Epithelial cell of proximal tubule (primary cell): ENCODE measurements at regions not wholly inside any gene's neighbourhood (a gene's known extent, or its start where the extent isn't known, plus 50 kb on each side); places are given as distances from the start of the nearest gene placed in this dataset.

Experiments used
- DNase-seq: peaks from one replicate; pipeline ENCODE4 v3.0.0-alpha.2; 2011; ENCODE audit warnings: low read depth
- H3K4me3 ChIP-seq: 2 replicates; pipeline ENCODE4 v1.5.1; 2011; ENCODE audit warnings: low read depth, mild to moderate bottlenecking, low read length
- TF ChIP-seq, protein P1 (sequence below): conservative IDR thresholded peaks from 2 replicates; pipeline ENCODE4 v1.5.1; 2012; ENCODE audit warnings: low read depth, mild to moderate bottlenecking, low read length

DNA sequence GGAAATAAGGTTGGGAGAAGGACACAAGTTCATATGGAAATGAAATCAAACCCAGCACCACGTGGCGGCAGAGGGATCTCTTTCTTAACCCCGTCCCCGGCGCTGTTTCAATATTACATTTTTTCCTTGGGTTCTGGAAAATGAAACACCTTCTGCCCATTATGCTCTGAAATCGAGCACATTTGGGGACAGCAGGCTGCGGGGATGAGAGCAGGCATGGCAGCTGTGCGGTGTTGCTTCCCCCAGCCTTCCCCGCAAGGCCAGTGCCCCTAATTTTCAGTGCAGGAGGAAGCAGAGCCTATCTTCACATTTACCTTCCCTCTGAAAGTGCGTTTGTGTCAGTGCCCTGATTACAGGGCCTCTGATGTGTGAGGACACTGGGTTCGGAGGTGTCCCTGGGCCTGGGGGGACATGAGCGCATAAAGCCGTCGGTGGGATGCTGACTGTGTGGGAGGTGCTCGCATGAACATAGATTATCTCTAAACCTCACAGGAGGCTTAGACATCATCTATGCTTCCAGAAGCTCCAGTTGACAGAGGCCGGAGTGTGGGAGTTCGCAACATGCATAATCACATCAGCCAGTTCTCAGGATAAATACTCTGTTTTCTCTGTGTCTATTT, 921.3 kb downstream of the BRD1 start:
- H3K4me3 ChIP-seq = no peak overlapping the region
- TF ChIP-seq, protein P1, sequence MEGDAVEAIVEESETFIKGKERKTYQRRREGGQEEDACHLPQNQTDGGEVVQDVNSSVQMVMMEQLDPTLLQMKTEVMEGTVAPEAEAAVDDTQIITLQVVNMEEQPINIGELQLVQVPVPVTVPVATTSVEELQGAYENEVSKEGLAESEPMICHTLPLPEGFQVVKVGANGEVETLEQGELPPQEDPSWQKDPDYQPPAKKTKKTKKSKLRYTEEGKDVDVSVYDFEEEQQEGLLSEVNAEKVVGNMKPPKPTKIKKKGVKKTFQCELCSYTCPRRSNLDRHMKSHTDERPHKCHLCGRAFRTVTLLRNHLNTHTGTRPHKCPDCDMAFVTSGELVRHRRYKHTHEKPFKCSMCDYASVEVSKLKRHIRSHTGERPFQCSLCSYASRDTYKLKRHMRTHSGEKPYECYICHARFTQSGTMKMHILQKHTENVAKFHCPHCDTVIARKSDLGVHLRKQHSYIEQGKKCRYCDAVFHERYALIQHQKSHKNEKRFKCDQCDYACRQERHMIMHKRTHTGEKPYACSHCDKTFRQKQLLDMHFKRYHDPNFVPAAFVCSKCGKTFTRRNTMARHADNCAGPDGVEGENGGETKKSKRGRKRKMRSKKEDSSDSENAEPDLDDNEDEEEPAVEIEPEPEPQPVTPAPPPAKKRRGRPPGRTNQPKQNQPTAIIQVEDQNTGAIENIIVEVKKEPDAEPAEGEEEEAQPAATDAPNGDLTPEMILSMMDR = no peak
- no peak for DNase-seq

DNA sequence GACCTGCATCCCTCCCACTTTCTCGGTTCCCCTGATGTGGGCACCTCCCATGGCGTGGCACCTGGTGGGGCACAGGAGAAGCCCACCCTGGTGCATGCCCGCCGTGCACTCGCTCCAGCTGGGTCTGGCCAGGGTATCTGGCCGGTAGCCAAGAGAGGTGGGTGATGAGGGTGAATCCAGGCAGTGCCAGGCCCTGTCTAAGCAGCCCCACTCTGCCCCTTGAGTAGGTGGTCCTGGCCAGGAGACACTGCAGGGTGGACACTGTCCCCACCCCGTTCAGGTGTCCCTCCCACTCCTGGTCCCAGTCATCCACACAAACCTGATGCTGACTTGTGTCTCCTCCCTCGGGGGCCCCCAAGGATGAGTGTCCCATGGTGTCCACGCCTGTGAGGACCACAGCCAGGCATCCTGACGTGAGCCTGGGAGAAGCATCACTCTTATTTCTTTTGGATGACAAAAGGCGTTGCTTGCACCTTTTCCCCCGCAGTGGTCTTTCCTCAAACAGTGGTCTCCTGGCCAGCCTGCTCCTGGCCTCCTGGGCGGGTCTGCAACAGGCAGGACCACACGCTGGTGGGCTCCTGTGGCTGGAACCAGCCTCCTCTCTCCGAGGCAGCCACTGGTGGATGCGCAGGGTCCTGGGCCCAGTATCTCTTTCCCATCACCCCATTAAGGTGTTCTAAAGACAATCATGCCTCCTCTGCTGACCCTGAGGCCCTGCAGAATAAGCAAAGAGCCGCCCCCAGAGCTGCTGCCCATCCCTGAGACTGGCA, 922.3 kb downstream of the BRD1 start:
- TF ChIP-seq, protein P1 = no peak
- H3K4me3 ChIP-seq = no peak overlapping the region
- no peak for DNase-seq

DNA sequence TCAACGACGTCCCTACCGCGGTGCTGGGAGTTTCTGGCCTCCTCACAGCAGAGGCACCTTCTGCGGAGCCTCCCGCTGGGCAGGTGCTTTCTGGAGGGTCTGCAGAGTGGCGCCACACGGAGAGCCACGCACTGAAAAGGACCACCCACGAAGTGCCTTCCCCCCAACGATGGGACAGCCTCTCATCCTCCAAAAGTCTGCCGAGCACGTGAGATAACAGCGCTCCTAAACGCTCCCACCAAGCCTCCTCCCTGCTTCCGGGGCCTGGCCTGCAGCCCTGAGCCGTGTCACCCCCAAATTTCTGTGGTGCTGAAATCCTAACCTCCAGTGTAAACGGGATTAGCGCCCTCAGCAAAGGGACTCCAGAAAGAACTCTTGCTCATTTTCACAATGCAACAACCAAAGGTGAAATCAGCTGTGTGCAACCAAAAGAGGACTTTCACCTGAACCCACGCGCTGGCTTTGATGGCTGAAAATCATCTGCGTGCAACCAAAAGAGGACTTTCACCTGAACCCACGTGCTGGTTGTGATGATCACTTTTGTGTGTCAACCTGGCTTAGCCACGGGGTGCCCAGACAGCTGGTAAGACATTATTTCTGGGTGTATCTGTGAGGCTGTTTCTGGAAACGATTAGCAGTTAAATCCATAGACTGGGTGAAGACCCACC, 924.6 kb downstream of the BRD1 start:
- TF ChIP-seq, protein P1 = no peak
- no peak for DNase-seq
- no peak overlapping the region for H3K4me3 ChIP-seq

DNA sequence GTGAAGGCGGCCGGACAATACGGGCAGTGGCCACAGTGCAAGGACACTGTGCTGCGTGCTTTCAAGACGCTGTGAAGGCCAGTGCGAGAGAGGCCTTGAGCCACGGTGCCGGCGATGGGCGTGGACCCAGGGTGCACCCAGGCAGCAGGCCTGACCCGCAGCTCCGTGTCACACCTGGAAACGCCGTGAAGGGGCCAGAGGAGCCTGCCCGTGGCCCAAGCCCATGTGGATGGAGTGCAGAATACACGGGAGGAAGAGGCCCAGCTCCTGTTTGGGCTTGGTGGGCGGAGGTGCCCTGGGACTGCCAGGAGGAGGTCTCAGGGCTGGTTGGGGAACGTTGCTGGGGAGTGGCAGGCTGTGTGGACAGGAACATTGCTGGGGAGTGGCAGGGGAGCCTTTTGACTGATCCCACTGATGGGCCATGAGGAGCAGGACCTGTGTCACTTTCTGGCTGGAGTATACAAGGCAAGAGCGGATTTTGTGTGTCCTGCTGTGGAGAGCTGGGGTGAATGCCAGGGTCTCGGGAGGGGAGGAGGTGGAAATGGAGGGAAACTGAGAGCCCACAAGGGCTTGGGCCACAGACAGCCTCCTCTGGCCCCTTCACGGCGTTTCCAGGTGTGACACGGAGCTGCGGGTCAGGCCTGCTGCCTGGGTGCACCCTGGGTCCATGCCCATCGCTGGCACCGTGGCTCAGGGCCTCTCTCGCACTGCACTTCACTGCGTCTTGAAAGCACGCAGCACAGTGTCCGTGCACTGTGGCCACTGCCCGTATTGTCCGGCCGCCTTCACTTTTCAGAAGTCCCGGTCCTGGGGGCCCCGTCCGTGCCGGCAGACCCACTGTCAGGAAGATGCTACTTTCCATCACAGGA, 925.4 kb downstream of the BRD1 start:
- TF ChIP-seq, protein P1 = no peak
- DNase-seq = no peak
- H3K4me3 ChIP-seq = no peak overlapping the region

DNA sequence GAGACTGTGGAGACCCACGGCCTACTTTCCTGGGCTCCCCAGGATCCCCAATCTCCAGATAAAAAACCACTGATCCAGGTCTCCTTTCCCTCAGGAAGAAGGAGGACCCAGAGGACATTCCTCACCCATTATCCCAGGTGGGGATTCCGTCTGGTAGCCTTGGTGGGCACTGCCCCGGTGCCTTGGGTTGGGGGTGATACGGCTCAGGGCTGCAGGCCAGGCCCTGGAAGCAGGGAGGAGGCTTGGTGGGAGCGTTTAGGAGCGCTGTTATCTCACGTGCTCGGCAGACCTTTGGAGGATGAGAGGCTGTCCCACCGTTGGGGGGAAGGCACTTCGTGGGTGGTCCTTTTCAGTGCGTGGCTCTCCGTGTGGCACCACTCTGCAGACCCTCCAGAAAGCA, 926.3 kb downstream of the BRD1 start:
- DNase-seq = no peak
- no peak overlapping the region for H3K4me3 ChIP-seq
- TF ChIP-seq, protein P1 = no peak

DNA sequence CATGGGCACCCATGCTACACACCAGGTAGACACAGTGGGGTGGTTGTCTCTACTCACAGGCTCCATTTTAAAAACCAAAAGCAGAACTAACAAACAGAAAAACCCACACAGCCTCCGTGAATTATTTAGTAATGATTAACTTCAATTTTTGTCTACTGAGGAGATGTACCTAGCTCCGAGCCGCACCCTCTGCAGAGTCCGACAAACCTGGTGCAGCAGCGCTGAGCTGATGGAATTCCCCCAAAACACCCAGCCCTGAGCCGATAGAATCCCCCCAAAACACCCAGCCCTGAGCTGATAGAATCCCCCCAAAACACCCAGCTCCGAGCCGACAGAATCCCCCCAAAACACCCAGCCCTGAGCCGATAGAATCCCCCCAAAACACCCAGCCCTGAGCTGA, 927.0 kb downstream of the BRD1 start:
- DNase-seq = no peak
- TF ChIP-seq, protein P1 = no peak
- no peak overlapping the region for H3K4me3 ChIP-seq
